H1 (cell line): ENCODE measurements at regions not wholly inside any gene's neighbourhood (a gene's known extent, or its start where the extent isn't known, plus 50 kb on each side); places are given as distances from the start of the nearest gene placed in this dataset.

Experiments
- CTCF ChIA-PET: fragments of 300-600 bp; sonication (Branson Sonifier 250); formaldehyde crosslinking; loops from one replicate; lab custom pipeline; 2021; ENCODE audit not compliant: partially characterized antibody; lab: Charles Lee
- POLR2A ChIA-PET: fragments of 300-600 bp; sonication (Branson Sonifier 250); formaldehyde crosslinking; loops from one replicate; lab custom pipeline; 2021; ENCODE audit warnings: inconsistent platforms; ENCODE audit not compliant: partially characterized antibody; lab: Charles Lee
- DNase-seq, 2 experiments: peaks; one replicate each; pipeline versions ENCODE4 v3.0.0 to v3.0.0-alpha.2; 2010 to 2022; ENCODE audit warnings: low spot score in 2 of 2, low read depth in 1 of 2, mixed read lengths in 1 of 2
- FAIRE-seq: peaks from 2 replicates; lab custom pipeline; 2011; peaks lifted over from hg19 to GRCh38; lab: Jason Lieb, UNC
- H2AFZ ChIP-seq: 2 replicates; pipeline ENCODE4 v1.8.1; 2012; ENCODE audit warnings: low read length, inconsistent platforms
- H2AK5ac ChIP-seq: 2 replicates; pipeline ENCODE4 v1.6.1; 2013; ENCODE audit warnings: low read depth, low read length
- H2BK120ac ChIP-seq: replicated peaks from 2 replicates; pipeline ENCODE3; 2013; ENCODE audit warnings: low read depth, low read length, inconsistent platforms
- H2BK12ac ChIP-seq: 2 replicates; pipeline ENCODE4 v1.6.1; 2013; ENCODE audit warnings: low read depth, low read length
- H2BK15ac ChIP-seq: 2 replicates; pipeline ENCODE4 v1.6.1; 2013; ENCODE audit warnings: low read length
- H2BK20ac ChIP-seq: 2 replicates; pipeline ENCODE4 v1.6.1; 2013; ENCODE audit warnings: low read length
- H2BK5ac ChIP-seq: 2 replicates; pipeline ENCODE4 v1.6.1; 2013; ENCODE audit warnings: low read depth, low read length
- H3K14ac ChIP-seq: 2 replicates; pipeline ENCODE4 v1.6.1; 2013; ENCODE audit warnings: inconsistent platforms; ENCODE audit not compliant: insufficient read length
- H3K18ac ChIP-seq: 2 replicates; pipeline ENCODE4 v1.6.1; 2013; ENCODE audit warnings: low read length; ENCODE audit errors: extremely low read depth
- H3K23ac ChIP-seq: 2 replicates; pipeline ENCODE4 v1.6.1; 2013; ENCODE audit warnings: inconsistent platforms; ENCODE audit not compliant: insufficient read length
- H3K23me2 ChIP-seq: 2 replicates; pipeline ENCODE4 v1.6.1; 2013; ENCODE audit warnings: low read depth, low read length
- H3K27ac ChIP-seq: 2 replicates; pipeline ENCODE4 v1.6.1; 2011; ENCODE audit warnings: low read depth, low read length, inconsistent platforms
- H3K27me3 ChIP-seq, 4 experiments: replicated peaks in 1 of 4; 1 replicate in 1 of 4; 2 replicates in 3 of 4; pipeline versions ENCODE4 v1.6.1 to v1.8.1; 2011 to 2013; ENCODE audit warnings: low read length in 3 of 4, mild to moderate bottlenecking in 3 of 4, inconsistent platforms in 2 of 4, mixed read lengths in 2 of 4, moderate library complexity in 1 of 4; ENCODE audit not compliant: control insufficient read depth in 3 of 4, insufficient read depth in 3 of 4; ENCODE audit errors: extremely low read depth in 1 of 4
- H3K36me3 ChIP-seq, 4 experiments: 2 replicates each; pipeline versions ENCODE4 v1.6.1 to v1.8.1; 2011 to 2013; ENCODE audit warnings: mild to moderate bottlenecking in 4 of 4, low read length in 3 of 4, moderate library complexity in 2 of 4, control low read depth in 1 of 4, inconsistent platforms in 1 of 4; ENCODE audit not compliant: insufficient read depth in 4 of 4, control insufficient read depth in 2 of 4
- H3K4ac ChIP-seq: replicated peaks from 2 replicates; pipeline ENCODE3; 2013; ENCODE audit warnings: low read length, low read depth, mixed read lengths, inconsistent platforms; ENCODE audit not compliant: insufficient read length
- H3K4me1 ChIP-seq, 4 experiments: replicated peaks in 1 of 4; 1 replicate in 1 of 4; 2 replicates in 3 of 4; pipeline versions ENCODE4 v1.6.1 to v1.8.1; 2011 to 2013; ENCODE audit warnings: low read length in 3 of 4, inconsistent platforms in 2 of 4, mixed read lengths in 1 of 4; ENCODE audit not compliant: insufficient read depth in 4 of 4, control insufficient read depth in 3 of 4
- H3K4me2 ChIP-seq, 2 experiments: 2 replicates each; pipeline versions ENCODE4 v1.6.1 to v1.8.1; 2011 to 2013; ENCODE audit warnings: low read depth in 2 of 2, low read length in 2 of 2, control low read depth in 1 of 2, inconsistent platforms in 1 of 2, mild to moderate bottlenecking in 1 of 2; ENCODE audit not compliant: insufficient read depth in 1 of 2
- H3K4me3 ChIP-seq, 4 experiments: fragments of 200-600, 300-600 bp in 1 of 4; sonication (generic), shearing (Covaris generic), sonication (Bioruptor Twin) in 1 of 4; 2 replicates each; pipeline versions ENCODE4 v1.5.1 to v1.8.1; 2011 to 2016; ENCODE audit warnings: low read length in 4 of 4, low read depth in 3 of 4, control low read depth in 2 of 4, inconsistent platforms in 2 of 4, mild to moderate bottlenecking in 2 of 4, mixed read lengths in 1 of 4, moderate library complexity in 1 of 4; ENCODE audit not compliant: insufficient read depth in 2 of 4; ENCODE audit errors: extremely low read depth in 1 of 4
- H3K56ac ChIP-seq: replicated peaks from 2 replicates; pipeline ENCODE3; 2013; ENCODE audit warnings: low read depth, mild to moderate bottlenecking, mixed read lengths, low read length, inconsistent platforms; ENCODE audit not compliant: insufficient read length
- H3K79me1 ChIP-seq: 2 replicates; pipeline ENCODE4 v1.6.1; 2013; ENCODE audit warnings: low read depth, low read length, control low read depth
- H3K79me2 ChIP-seq, 2 experiments: 2 replicates each; pipeline versions ENCODE4 v1.6.1 to v1.8.1; 2012 to 2013; ENCODE audit warnings: low read length in 2 of 2, mild to moderate bottlenecking in 2 of 2, inconsistent platforms in 1 of 2; ENCODE audit not compliant: insufficient read depth in 2 of 2, control insufficient read depth in 1 of 2
- H3K9ac ChIP-seq, 4 experiments: replicated peaks in 1 of 4; 1 replicate in 1 of 4; 2 replicates in 3 of 4; pipeline versions ENCODE4 v1.6.1 to v1.8.1; 2011 to 2013; ENCODE audit warnings: low read depth in 3 of 4, low read length in 3 of 4, control low read depth in 2 of 4, mild to moderate bottlenecking in 2 of 4, moderate library complexity in 2 of 4, inconsistent platforms in 1 of 4; ENCODE audit errors: extremely low read depth in 1 of 4
- H3K9me3 ChIP-seq, 2 experiments: 2 replicates each; pipeline versions ENCODE4 v1.6.1 to v1.8.1; 2012 to 2013; ENCODE audit warnings: mild to moderate bottlenecking in 2 of 2, moderate library complexity in 2 of 2, control low read depth in 1 of 2, inconsistent platforms in 1 of 2, low read depth in 1 of 2, low read length in 1 of 2, mixed read lengths in 1 of 2; ENCODE audit not compliant: insufficient read depth in 2 of 2
- H4K20me1 ChIP-seq, 2 experiments: replicated peaks in 1 of 2; 2 replicates each; pipeline versions ENCODE3 to v1.8.1; 2011 to 2013; ENCODE audit warnings: inconsistent platforms in 2 of 2, low read length in 2 of 2, mild to moderate bottlenecking in 1 of 2; ENCODE audit not compliant: insufficient read depth in 2 of 2, control insufficient read depth in 1 of 2
- H4K5ac ChIP-seq: 2 replicates; pipeline ENCODE4 v1.6.1; 2013; ENCODE audit warnings: low read length, low read depth, mixed read lengths, inconsistent platforms; ENCODE audit not compliant: insufficient read length
- H4K8ac ChIP-seq: 2 replicates; pipeline ENCODE4 v1.8.0; 2013; ENCODE audit warnings: mild to moderate bottlenecking, moderate library complexity, low read length, inconsistent platforms; ENCODE audit not compliant: insufficient read depth; ENCODE audit errors: extremely low read depth
- H4K91ac ChIP-seq: replicated peaks from 2 replicates; pipeline ENCODE3; 2013; ENCODE audit warnings: low read length, mixed read lengths, inconsistent platforms; ENCODE audit not compliant: insufficient read length
- EP300 ChIP-seq, 2 experiments: IDR thresholded peaks; 1 replicate in 1 of 2; 2 replicates in 1 of 2; pipeline ENCODE4 v1.6.1; 2011 to 2012; ENCODE audit warnings: low read depth in 2 of 2, low read length in 2 of 2, mild to moderate bottlenecking in 2 of 2, borderline replicate concordance in 1 of 2, inconsistent platforms in 1 of 2, moderate library complexity in 1 of 2
- SP1 ChIP-seq: IDR thresholded peaks from 2 replicates; pipeline ENCODE4 v1.6.1; 2011; ENCODE audit warnings: low read depth, low read length
- WGBS, 2 experiments: shearing (Covaris generic) in 1 of 2; methylation state at CpG; one replicate each; pipeline versions ENCODE4 v1.1.6 to v1.1.7; 2013 to 2015; ENCODE audit warnings: low lambda C conversion rate in 2 of 2, mixed read lengths in 2 of 2, inconsistent platforms in 1 of 2, low coverage in 1 of 2, missing lambda C conversion rate in 1 of 2; ENCODE audit not compliant: insufficient replicate concordance in 2 of 2, insufficient coverage in 1 of 2, insufficient read length in 1 of 2; ENCODE audit errors: extremely low coverage in 1 of 2, missing lambda C conversion rate in 1 of 2; 5-methylcytosine and 5-hydroxymethylcytosine counted together

DNA sequence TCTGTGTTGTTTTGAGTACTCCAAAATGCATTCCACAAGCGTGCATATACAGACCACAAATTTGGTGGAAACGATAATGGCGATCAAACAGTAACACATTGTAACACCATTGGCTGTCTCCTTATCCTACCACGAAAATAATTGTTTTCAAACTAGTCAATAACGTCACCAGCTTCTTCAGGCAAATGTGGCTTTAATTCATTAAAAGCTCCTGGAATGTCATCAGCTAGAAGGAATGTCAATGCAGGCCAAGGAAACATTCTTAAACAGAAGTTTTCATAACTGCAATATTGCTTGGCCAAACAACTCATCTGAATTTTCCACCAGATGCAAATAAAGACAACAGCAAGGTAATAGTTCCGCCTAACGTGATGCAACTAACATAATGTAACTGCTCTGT is 71.6 kb upstream of the XPA start:
- H3K36me3 ChIP-seq, result no peaks in the 10 kb centered on the region
- no peaks in the 10 kb centered on the region for H4K20me1 ChIP-seq
- FAIRE-seq (no peak), DNase-seq (no peak)
- H3K18ac ChIP-seq, result no peak overlapping the region
- no peak overlapping the region for H3K4ac ChIP-seq
- ChIA-PET POLR2A (no interaction called here), CTCF (interaction anchor here (1.6 to 1.7 kb wide), 2 partner anchors 18 to 132 kb away, joined by 3 to 4 read pairs; no protein-coding TSS in a partner anchor)
- H3K9ac ChIP-seq, result no peak overlapping the region
- 90% methylated on average over 7 of the region's 7 CpGs; no CpG with 5 or more reads in 1 of the 2 experiments for WGBS, 2 experiments
- H2AK5ac ChIP-seq, result no peak overlapping the region
- H3K79me2 ChIP-seq, result no peaks in the 10 kb centered on the region
- H3K4me3 ChIP-seq, result no peak overlapping the region
- H3K79me1 ChIP-seq, result no peaks in the 10 kb centered on the region
- H3K9me3 ChIP-seq, result no peaks in the 10 kb centered on the region
- H2BK15ac ChIP-seq, result no peak overlapping the region
- H2BK20ac ChIP-seq, result no peak overlapping the region
- H2BK5ac ChIP-seq, result no peak overlapping the region
- H3K23me2 ChIP-seq, result no peaks in the 10 kb centered on the region; the same call in 1 of the 2 replicates
- H3K56ac ChIP-seq, result no peak overlapping the region
- no peak overlapping the region for H4K5ac ChIP-seq
- peaks cover 0 to 3% (median 2%) of the 10 kb centered on the region in 4 experiments; a peak in 3 of 7 replicates for H3K27me3 ChIP-seq
- H4K8ac ChIP-seq, result no peak overlapping the region
- H2AFZ ChIP-seq, result no peak overlapping the region
- no peak overlapping the region for H2BK120ac ChIP-seq
- no peak overlapping the region for H3K27ac ChIP-seq
- H3K4me2 ChIP-seq, result no peak overlapping the region
- peaks cover 0 to 9% (median 4%) of the 10 kb centered on the region in 4 experiments; a peak in 4 of 7 replicates for H3K4me1 ChIP-seq
- H2BK12ac ChIP-seq, result no peak overlapping the region
- H3K14ac ChIP-seq, result no peak overlapping the region
- no peak overlapping the region for H3K23ac ChIP-seq
- no peak overlapping the region for H4K91ac ChIP-seq
- TF ChIP-seq EP300 (IDR thresholded peaks at IDR 0.05; ENCODE audit: borderline replicate concordance in 1 of 2, low read depth in 2 of 2, low read length in 2 of 2) (no peak), SP1 (no peak)
